ENCODE measurements at regions not wholly inside any gene's neighbourhood (a gene's known extent, or its start where the extent isn't known, plus 50 kb on each side); places are given as distances from the start of the nearest gene placed in this dataset.
A peak's percentile ranks its signal among the peaks of the same experiment; 100 is the strongest.

- no peaks in the 10 kb centered on the region for H3K9me1 ChIP-seq (ENCODE audit: control insufficient read depth, insufficient read depth, low read length)
- no peak for FAIRE-seq
- ATAC-seq, result no peak
- no peaks in the 10 kb centered on the region for H3K9me3 ChIP-seq (replicated peaks; ENCODE audit: control insufficient read depth, insufficient read depth, low read depth, low read length)
- no peaks in the 10 kb centered on the region for H4K20me1 ChIP-seq (replicated peaks; ENCODE audit: control insufficient read depth, insufficient read depth, low read length)
- H3K79me2 ChIP-seq (ENCODE audit: control insufficient read depth, insufficient read depth, low read length), result no peaks in the 10 kb centered on the region
- no peak overlapping the region for H3K4me2 ChIP-seq (ENCODE audit: insufficient read depth, low read length)
- no peak overlapping the region for H3K9ac ChIP-seq (ENCODE audit: insufficient read depth in 1 of 2, low read depth in 2 of 2, low read length in 2 of 2)
- ChIA-PET CTCF (ENCODE audit: low intra/inter-chr PET ratio) (no interaction called here), POLR2A (no interaction called here)
- WGBS (ENCODE audit: insufficient coverage, low coverage, missing lambda C conversion rate), result 5% methylated on average over 2 of the region's 2 CpGs
- no peak overlapping the region for H3K27ac ChIP-seq (ENCODE audit: extremely low read depth, low read depth, low read length)
- no peak overlapping the region for H3K4me3 ChIP-seq
- H3K4me1 ChIP-seq (replicated peaks in 1 of 2; ENCODE audit: control insufficient read depth in 2 of 2, insufficient read depth in 2 of 2, low read length in 2 of 2), result no peaks in the 10 kb centered on the region
- no peak overlapping the region for H2AFZ ChIP-seq (ENCODE audit: low read depth, low read length)
- in situ Hi-C loops (cut with MboI) (no loop called here), intact Hi-C loops (cut with micrococcal nuclease) (no loop called here)
- TF ChIP-seq ZNF354B (CRISPR knock-in tag; IDR thresholded peaks at IDR 0.05), result no peak
- no peak for TF ChIP-seq ILF3 (IDR thresholded peaks at IDR 0.05; ENCODE audit: borderline replicate concordance)
- BruUV-seq (replicated peaks), result no TSS peak
- no peaks in the 10 kb centered on the region for H3K27me3 ChIP-seq (ENCODE audit: control insufficient read depth in 2 of 2, insufficient read depth in 2 of 2, low read length in 2 of 2)
- no peak for DNase-seq (ENCODE audit: extremely low read depth in 1 of 4, low spot score in 3 of 4)
- H3K36me3 ChIP-seq (ENCODE audit: control insufficient read depth, insufficient read depth, low read length), result no peaks in the 10 kb centered on the region
Observed at GRCh38 chr6:140766999-140767398, 1365.7 kb upstream of the GJE1 start.

- intact Hi-C loops (cut with micrococcal nuclease), result no loop called here
- no peaks in the 10 kb centered on the region for H3K36me3 ChIP-seq (ENCODE audit: control insufficient read depth, insufficient read depth, low read length)
- H3K4me3 ChIP-seq, result no peak overlapping the region
- in situ Hi-C loops (cut with MboI), result no loop called here
- H3K79me2 ChIP-seq (ENCODE audit: control insufficient read depth, insufficient read depth, low read length), result no peaks in the 10 kb centered on the region
- no peaks in the 10 kb centered on the region for H3K9me1 ChIP-seq (ENCODE audit: control insufficient read depth, insufficient read depth, low read length)
- H2AFZ ChIP-seq (ENCODE audit: low read depth, low read length), result no peak overlapping the region
- FAIRE-seq (no peak), DNase-seq (ENCODE audit: extremely low read depth in 1 of 4, low spot score in 3 of 4) (no peak), ATAC-seq (no peak)
- WGBS (ENCODE audit: insufficient coverage, low coverage, missing lambda C conversion rate), result 3% methylated on average over 3 of the region's 3 CpGs
- H3K4me1 ChIP-seq (replicated peaks in 1 of 2; ENCODE audit: control insufficient read depth in 2 of 2, insufficient read depth in 2 of 2, low read length in 2 of 2), result no peaks in the 10 kb centered on the region
- H3K27ac ChIP-seq (ENCODE audit: extremely low read depth, low read depth, low read length), result no peak overlapping the region
- H4K20me1 ChIP-seq (replicated peaks; ENCODE audit: control insufficient read depth, insufficient read depth, low read length), result no peaks in the 10 kb centered on the region
- ChIA-PET POLR2A (no interaction called here), CTCF (ENCODE audit: low intra/inter-chr PET ratio) (no interaction called here)
- H3K4me2 ChIP-seq (ENCODE audit: insufficient read depth, low read length), result no peak overlapping the region
- no peaks in the 10 kb centered on the region for H3K27me3 ChIP-seq (ENCODE audit: control insufficient read depth in 2 of 2, insufficient read depth in 2 of 2, low read length in 2 of 2)
- BruUV-seq (replicated peaks), result no TSS peak
- no peaks in the 10 kb centered on the region for H3K9me3 ChIP-seq (replicated peaks; ENCODE audit: control insufficient read depth, insufficient read depth, low read depth, low read length)
- no peak overlapping the region for H3K9ac ChIP-seq (ENCODE audit: insufficient read depth in 1 of 2, low read depth in 2 of 2, low read length in 2 of 2)
- TF ChIP-seq ATF4 (CRISPR knock-in tag; IDR thresholded peaks at IDR 0.05) (0 out of 2 replicates have a peak, but pooled peaks have one; percentile 56), HNRNPK (IDR thresholded peaks at IDR 0.05; ENCODE audit: low read depth, low read length, poor library complexity, severe bottlenecking) (no peak), ZBTB11 (CRISPR knock-in tag; IDR thresholded peaks at IDR 0.05) (no peak), CEBPG (CRISPR knock-in tag; IDR thresholded peaks at IDR 0.05) (no peak), CEBPG (tag; conservative IDR thresholded peaks at IDR 0.05 in 1 of 2, IDR thresholded peaks at IDR 0.05 in 1 of 2) (peak in 1 of 2 experiments; percentile 81; a peak in 2 of 4 replicates), ELF1 (tag; IDR thresholded peaks at IDR 0.05) (no peak), CEBPB (tag; IDR thresholded peaks at IDR 0.05) (peak; percentile 40), SIX5 (IDR thresholded peaks at IDR 0.05; ENCODE audit: borderline replicate concordance in 1 of 2, insufficient read depth in 1 of 2, low read depth in 1 of 2, low read length in 2 of 2) (no peak), ZSCAN32 (CRISPR knock-in tag; IDR thresholded peaks at IDR 0.05) (peak; percentile 62; the same call in 1 of the 2 replicates)
Observed at GRCh38 chr6:140758169-140758877, 1374.4 kb upstream of the GJE1 start.

Measured in K562 (cell line).